Lower lobe of right lung (tissue), 2 donors: ENCODE measurements at regions not wholly inside any gene's neighbourhood (a gene's known extent, or its start where the extent isn't known, plus 50 kb on each side); places are given as distances from the start of the nearest gene placed in this dataset.

Experiments used
- ATAC-seq, 2 donors: fragments of 200-7000 bp; cut with Tn5 transposase; one replicate each; pipeline ENCODE4 v1.9.1; 2020 to 2022; ENCODE audit warnings: mild to moderate bottlenecking in 2 of 2, moderate library complexity in 2 of 2
- DNase-seq: peaks from one replicate; pipeline ENCODE4 v3.0.0-alpha.2; 2020
- H3K27ac ChIP-seq: fragments of 200-600 bp; one replicate; pipeline ENCODE4 v1.8.0; 2022
- H3K27me3 ChIP-seq: fragments of 200-600 bp; one replicate; pipeline ENCODE4 v1.8.0; 2022; ENCODE audit warnings: low read depth
- H3K36me3 ChIP-seq: fragments of 200-600 bp; one replicate; pipeline ENCODE4 v1.8.0; 2022; ENCODE audit warnings: mild to moderate bottlenecking
- H3K4me1 ChIP-seq: fragments of 200-600 bp; one replicate; pipeline ENCODE4 v1.8.0; 2022
- H3K4me3 ChIP-seq: fragments of 200-600 bp; one replicate; pipeline ENCODE4 v1.8.0; 2022; ENCODE audit warnings: mild to moderate bottlenecking
- H3K9me3 ChIP-seq: fragments of 200-600 bp; one replicate; pipeline ENCODE4 v1.8.0; 2022
- intact Hi-C: fragments of 100-400 bp; cut with DNase I; formaldehyde crosslinking; loops from one replicate; pipeline ENCODE4 v1.11.0; 2022
- TF ChIP-seq, protein P1 (sequence below): fragments of 200-600 bp; IDR thresholded peaks from one replicate; pipeline ENCODE4 v1.8.0; 2022; ENCODE audit warnings: antibody characterized with exemption, mild to moderate bottlenecking
- donor health status: DM: no; HTN: yes; CAD: no; lungs with severe emphysema.

DNA sequence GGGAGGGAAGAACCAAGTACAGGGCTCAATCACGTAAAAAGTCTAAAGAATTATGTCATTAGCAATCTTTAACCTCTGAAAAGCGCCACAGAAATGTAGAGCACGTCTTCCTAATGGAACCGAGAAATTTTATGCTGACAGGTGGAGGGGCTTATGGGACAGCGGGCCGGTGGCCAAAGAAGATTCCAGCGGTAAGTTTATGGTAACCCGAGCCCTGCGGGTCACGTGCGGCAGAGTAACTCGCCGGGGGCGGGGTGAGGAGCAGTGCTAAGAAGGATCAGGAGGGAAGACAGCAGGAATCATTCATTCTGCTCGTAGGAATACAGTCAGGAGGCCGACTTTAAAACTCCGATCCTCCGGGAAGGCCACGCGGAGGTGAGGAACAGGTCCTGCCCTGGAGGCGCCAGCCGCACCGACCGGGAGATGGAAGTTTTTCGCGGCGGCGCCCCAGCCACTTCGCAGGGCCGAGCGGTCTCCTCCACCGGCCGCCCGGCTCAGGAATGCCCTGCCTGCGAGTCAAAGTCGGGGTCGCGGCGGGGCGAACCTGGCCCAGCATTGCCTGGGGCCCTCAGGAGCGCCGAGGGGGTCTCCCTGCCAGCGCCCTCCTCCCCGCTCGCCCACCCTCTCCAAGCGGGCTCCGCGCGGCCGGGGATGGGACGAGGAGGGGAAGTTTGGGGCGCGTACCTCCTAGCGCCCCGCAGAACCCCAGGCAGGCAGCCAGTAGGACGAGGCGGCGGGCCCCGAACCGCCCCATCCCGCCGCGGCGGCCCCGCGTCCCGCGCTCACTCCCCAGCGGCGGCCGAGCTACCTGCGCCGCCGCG is 101.8 kb downstream of the ESM1 start:
- H3K4me1 ChIP-seq, result peaks cover 9% of the 10 kb centered on the region
- ATAC-seq (peak; percentile 66 to 73), DNase-seq (peak; percentile 60)
- peak overlapping the region; percentile 58 for H3K4me3 ChIP-seq
- H3K27ac ChIP-seq, result no peak overlapping the region
- peaks cover 32% of the 10 kb centered on the region for H3K27me3 ChIP-seq
- H3K9me3 ChIP-seq, result no peaks in the 10 kb centered on the region
- TF ChIP-seq, protein P1, sequence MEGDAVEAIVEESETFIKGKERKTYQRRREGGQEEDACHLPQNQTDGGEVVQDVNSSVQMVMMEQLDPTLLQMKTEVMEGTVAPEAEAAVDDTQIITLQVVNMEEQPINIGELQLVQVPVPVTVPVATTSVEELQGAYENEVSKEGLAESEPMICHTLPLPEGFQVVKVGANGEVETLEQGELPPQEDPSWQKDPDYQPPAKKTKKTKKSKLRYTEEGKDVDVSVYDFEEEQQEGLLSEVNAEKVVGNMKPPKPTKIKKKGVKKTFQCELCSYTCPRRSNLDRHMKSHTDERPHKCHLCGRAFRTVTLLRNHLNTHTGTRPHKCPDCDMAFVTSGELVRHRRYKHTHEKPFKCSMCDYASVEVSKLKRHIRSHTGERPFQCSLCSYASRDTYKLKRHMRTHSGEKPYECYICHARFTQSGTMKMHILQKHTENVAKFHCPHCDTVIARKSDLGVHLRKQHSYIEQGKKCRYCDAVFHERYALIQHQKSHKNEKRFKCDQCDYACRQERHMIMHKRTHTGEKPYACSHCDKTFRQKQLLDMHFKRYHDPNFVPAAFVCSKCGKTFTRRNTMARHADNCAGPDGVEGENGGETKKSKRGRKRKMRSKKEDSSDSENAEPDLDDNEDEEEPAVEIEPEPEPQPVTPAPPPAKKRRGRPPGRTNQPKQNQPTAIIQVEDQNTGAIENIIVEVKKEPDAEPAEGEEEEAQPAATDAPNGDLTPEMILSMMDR, result no peak
- intact Hi-C loops, result no loop called here
- no peaks in the 10 kb centered on the region for H3K36me3 ChIP-seq

DNA sequence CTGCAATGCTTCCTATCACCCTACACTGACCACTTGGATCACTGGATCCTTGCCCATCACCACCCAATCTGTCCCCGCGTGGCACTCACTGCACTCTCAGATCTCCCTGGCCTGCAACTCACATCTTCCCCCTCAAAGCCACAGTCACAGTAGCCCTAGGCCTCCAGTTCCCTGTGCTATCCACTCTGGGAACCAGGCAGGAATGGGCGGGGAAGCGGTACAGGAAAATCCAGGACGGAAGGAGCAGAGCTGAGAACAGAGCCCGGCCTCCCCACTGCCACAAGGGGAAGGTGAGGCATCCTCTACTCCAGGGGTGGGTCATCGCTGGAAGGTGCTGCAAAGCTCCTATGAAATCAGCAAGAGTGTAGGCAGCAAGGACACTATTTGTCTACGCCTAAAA is 102.6 kb downstream of the ESM1 start:
- TF ChIP-seq, protein P1, result no peak
- no peak overlapping the region for H3K4me3 ChIP-seq
- H3K4me1 ChIP-seq, result peaks cover 9% of the 10 kb centered on the region
- H3K36me3 ChIP-seq, result no peaks in the 10 kb centered on the region
- no peak overlapping the region for H3K27ac ChIP-seq
- ATAC-seq (no peak), DNase-seq (no peak)
- H3K27me3 ChIP-seq, result peaks cover 32% of the 10 kb centered on the region
- H3K9me3 ChIP-seq, result no peaks in the 10 kb centered on the region
- intact Hi-C loops, result no loop called here

DNA sequence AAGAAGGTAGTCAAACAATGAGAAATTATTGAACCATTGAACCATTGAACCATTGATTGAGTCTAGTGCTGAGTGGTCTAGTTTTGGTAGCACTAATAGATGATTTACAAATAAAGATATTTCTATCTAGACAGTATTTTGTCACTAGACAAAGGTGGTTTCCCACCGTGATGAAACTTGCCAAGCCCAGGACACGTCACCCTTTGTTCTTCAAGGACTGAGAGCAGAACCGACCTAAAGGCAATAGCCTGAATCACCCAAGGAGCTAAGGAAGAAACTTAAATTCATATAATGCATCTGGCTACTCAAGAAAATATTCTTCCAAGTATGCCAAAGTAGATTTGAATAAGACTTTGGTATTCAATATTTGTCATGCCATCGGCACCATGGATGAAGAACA is 103.3 kb downstream of the ESM1 start:
- peaks cover 9% of the 10 kb centered on the region for H3K4me1 ChIP-seq

DNA sequence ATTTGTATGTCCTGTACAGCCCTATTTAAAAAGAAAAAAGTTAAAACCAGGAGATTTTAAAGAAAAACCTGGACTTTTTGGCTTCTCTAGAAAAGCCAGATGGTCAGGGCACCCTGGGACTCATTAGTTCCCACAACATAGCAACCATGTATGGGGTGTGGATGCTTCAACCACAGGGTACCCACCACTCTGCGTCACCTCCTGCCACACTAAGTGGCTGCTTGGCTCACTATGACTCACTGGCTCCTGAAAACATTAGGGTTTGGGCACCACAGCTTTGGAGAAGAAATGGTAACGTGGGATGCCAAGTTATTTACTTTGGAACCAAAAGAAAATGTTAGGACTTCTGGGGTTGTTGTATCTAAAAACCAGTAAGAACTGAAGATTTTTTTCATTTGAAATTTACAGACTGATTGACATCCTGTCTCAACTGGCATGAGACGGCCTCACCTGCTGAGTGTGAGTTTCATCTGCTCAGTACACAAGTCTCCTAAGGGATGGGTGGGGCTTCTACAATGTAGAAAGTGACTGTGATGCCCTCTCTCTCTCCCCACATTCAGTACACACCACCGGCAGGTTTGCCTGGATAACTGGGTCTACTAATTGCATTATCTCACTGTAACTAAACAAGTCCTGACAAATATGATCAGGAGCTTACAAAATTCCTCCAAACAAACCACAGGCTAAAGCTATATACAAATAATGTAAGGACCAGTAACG is 103.9 kb downstream of the ESM1 start:
- H3K36me3 ChIP-seq, result no peaks in the 10 kb centered on the region
- H3K4me1 ChIP-seq, result peaks cover 9% of the 10 kb centered on the region
- H3K27ac ChIP-seq, result no peak overlapping the region
- TF ChIP-seq, protein P1, result no peak
- no peak overlapping the region for H3K4me3 ChIP-seq
- no peak for DNase-seq
- intact Hi-C loops, result no loop called here
- peaks cover 32% of the 10 kb centered on the region for H3K27me3 ChIP-seq
- no peaks in the 10 kb centered on the region for H3K9me3 ChIP-seq
- ATAC-seq, result no peak

More for the DNA sequence above, 103.3 kb downstream of the ESM1 start:
- Histone ChIP-seq H3K27me3 (peaks cover 32% of the 10 kb centered on the region), H3K36me3 (no peaks in the 10 kb centered on the region), H3K9me3 (no peaks in the 10 kb centered on the region), H3K27ac (no peak overlapping the region), H3K4me3 (no peak overlapping the region)
- intact Hi-C loops, result no loop called here
- ATAC-seq (no peak), DNase-seq (no peak)
- TF ChIP-seq, protein P1, result no peak

DNA sequence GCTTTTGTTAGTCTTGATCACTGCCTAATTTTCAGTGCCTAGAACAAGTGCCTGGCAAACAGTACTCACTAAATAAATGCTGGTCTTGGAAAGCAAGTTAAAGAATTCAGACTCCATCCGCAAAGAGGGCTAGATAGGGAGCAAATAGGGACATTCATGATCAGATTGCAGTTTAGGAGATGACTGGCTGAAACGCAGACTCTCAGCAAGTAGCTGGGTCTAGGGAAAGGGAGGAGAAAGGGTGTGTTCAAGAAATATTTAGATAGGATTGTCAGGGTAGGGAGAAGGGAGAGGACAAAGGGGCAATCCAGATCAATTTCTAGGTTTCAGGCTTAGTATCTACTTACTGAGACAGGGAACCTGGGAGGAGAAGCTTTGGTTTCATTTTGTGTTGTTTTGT is 108.4 kb downstream of the ESM1 start:
- Histone ChIP-seq H3K9me3 (no peaks in the 10 kb centered on the region), H3K27me3 (no peaks in the 10 kb centered on the region), H3K4me1 (peaks cover 10% of the 10 kb centered on the region), H3K4me3 (no peak overlapping the region), H3K36me3 (no peaks in the 10 kb centered on the region), H3K27ac (no peak overlapping the region)
- intact Hi-C loops, result no loop called here
- ATAC-seq, result no peak
- TF ChIP-seq, protein P1, result no peak
- no peak for DNase-seq
